Neural cell (in vitro differentiated cells): ENCODE measurements at regions not wholly inside any gene's neighbourhood (a gene's known extent, or its start where the extent isn't known, plus 50 kb on each side); places are given as distances from the start of the nearest gene placed in this dataset.

Experiments used
- POLR2AphosphoS5 ChIP-seq: IDR thresholded peaks from 2 replicates; pipeline ENCODE4 v1.6.1; 2012
- TAF1 ChIP-seq: IDR thresholded peaks from 2 replicates; pipeline ENCODE4 v1.6.1; 2012; ENCODE audit warnings: low read depth
- TF ChIP-seq, protein P1 (sequence below): fragments of 450-650 bp; IDR thresholded peaks from 2 replicates; pipeline ENCODE4 v1.5.1; 2014; ENCODE audit warnings: antibody characterized with exemption, mild to moderate bottlenecking, moderate library complexity; ENCODE audit not compliant: poor library complexity, severe bottlenecking

DNA sequence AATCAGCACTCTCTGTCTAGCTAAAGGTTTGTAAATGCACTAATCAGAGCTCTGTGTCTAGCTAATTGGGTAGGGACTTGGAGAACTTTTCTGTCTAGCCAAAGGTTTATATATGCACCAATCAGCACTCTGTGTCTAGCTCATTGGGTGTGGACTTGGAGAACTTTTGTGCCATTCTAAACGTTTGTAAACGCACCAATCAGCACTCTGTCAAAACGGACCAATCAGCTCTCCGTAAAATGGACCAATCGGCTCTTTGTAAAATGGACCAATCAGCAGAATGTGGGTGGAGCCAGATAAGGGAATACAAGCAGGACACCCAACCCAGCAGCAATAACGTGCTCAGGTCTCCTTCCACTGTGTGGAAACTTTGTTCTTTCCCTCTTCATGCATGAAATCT lies 298.6 kb upstream of the PTPRD start:
- TF ChIP-seq TAF1, result no peak
- no peak for TF ChIP-seq POLR2AphosphoS5
- TF ChIP-seq, protein P1, sequence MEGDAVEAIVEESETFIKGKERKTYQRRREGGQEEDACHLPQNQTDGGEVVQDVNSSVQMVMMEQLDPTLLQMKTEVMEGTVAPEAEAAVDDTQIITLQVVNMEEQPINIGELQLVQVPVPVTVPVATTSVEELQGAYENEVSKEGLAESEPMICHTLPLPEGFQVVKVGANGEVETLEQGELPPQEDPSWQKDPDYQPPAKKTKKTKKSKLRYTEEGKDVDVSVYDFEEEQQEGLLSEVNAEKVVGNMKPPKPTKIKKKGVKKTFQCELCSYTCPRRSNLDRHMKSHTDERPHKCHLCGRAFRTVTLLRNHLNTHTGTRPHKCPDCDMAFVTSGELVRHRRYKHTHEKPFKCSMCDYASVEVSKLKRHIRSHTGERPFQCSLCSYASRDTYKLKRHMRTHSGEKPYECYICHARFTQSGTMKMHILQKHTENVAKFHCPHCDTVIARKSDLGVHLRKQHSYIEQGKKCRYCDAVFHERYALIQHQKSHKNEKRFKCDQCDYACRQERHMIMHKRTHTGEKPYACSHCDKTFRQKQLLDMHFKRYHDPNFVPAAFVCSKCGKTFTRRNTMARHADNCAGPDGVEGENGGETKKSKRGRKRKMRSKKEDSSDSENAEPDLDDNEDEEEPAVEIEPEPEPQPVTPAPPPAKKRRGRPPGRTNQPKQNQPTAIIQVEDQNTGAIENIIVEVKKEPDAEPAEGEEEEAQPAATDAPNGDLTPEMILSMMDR, result no peak
